ENCODE measurements at regions not wholly inside any gene's neighbourhood (a gene's known extent, or its start where the extent isn't known, plus 50 kb on each side); places are given as distances from the start of the nearest gene placed in this dataset.
"Not testable (repeated sequence)": the region's sequence is repeated elsewhere in the genome, so short reads cannot be mapped to it uniquely, and the experiment has no call there.

GRCh38 chr11:134725716-134726639 is 313.9 kb upstream of the B3GAT1 start:
- DNase-seq (ENCODE audit: low read depth) = no peak

GRCh38 chr11:134725211-134725610 is 313.2 kb upstream of the B3GAT1 start:
- DNase-seq (ENCODE audit: low read depth) = no peak

GRCh38 chr11:134724779-134725140 is 312.7 kb upstream of the B3GAT1 start:
- no peak for DNase-seq (ENCODE audit: low read depth)

DNA sequence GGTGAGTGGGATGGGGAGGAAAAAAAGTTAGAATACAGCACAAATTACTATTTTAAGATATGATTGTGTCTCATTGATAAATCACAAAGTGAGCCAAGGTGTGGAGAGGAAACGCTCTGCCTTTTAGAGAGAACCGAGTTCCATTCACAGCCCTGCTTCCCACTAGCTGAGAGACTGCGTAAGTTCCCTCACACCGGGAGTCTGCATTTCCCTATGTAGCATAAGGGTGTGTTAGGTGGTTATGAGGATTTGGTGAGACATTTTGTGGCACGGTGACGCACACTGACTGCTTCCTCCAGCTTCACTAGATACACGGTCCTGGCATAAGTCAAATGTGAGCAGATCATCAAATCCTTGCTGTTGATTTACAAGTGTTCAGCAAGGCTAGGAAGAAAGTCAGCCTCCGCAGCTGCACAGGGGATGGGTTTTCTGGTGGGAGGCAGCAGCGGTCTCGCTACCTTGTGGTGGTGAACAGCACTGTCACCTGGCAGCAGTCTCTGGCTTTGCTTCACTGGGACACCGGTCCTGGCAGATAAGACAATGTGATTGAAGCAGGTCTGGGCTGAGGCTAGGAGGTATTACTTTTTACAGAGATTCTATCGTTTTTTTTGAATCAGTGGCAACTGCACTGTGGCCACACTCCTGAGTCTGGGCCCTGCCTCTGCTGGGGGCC is 312.2 kb upstream of the B3GAT1 start:
- DNase-seq (ENCODE audit: low read depth) = no peak

GRCh38 chr11:134720691-134721070 is 308.6 kb upstream of the B3GAT1 start:
- not testable (repeated sequence) for DNase-seq (ENCODE audit: low read depth)

DNA sequence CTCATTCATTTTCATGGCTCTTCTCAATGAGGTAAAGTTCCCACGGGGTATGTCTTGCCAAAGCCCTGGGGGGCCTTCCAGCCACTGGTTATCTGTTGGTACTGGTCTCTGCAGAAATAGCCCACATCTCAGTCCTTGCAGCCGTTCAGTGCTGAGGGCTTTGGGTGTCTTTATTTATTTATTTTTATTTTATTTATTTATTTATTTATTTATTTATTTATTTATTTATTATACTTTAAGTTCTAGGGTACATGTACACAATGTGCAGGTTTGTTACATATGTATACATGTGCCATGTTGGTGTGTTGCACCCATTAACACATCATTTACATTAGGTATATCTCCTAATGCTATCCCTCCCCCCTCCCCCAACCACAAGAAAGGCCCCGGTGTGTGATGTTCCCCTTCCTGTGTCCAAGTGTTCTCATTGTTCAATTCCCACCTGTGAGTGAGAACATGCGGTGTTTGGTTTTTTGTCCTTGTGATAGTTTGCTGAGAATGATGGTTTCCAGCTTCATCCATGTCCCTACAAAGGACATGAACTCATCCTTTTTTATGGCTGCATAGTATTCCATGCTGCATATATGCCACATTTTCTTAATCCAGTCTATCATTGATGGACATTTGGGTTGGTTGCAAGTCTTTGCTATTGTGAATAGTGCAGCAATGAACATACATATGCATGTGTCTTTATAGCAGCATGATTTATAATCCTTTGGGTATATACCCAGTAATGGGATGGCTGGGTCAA is 308.1 kb upstream of the B3GAT1 start:
- not testable (repeated sequence) for DNase-seq (ENCODE audit: low read depth)

DNA sequence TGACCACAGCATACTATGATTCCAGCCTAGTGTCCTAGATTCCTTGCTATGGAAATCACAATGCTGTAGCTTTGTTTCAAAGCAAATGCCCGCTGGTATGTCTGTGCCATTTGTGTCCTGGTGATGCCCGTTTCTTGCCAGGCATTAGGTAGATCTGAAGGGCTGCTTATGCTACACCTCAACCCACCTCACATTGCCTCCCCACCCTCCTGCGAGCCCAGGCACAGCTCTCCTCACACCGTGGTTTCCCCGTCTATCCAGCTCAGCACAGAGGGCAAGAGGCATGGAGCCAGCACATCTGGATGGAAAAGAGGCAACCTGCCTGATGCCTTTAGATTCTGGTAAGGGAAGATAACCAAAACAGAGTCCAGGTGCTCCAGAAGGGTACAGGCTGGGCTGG is 307.4 kb upstream of the B3GAT1 start:
- no peak for DNase-seq (ENCODE audit: low read depth)

- no peak for DNase-seq (ENCODE audit: low read depth)
Measured at GRCh38 chr11:134716582-134716981, 304.5 kb upstream of the B3GAT1 start.

DNA sequence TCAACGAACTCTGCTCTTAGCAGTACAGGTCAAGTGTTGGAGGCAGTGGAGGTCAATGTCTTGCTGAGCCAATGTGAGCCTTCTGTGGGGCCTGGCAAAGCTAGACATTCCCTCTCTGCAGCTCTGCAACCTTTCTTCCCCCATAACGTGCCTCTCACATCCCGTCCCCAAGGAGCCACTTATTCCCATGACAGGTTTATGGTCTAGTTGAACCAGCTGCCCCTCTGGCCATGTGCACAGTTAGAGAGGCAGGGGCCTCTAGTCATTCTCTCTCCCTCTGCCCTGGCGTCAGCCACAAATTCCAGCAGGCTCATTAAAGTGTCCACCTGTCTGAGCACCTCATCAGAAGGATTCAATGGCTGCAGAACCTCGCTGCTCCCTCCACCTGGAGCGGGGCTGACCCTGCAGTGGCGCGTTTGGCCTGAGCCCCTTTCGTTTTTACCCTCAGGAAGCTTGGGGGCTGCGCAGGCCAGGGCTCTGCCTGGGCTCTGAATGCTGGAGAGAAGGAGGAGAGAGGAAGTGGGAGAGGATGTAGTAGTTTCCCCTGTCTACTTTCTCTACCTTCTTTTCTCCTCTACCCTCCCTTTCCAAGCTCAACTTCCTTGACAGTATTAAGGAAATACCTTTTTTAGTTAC is 302.1 kb upstream of the B3GAT1 start:
- no peak for DNase-seq (ENCODE audit: low read depth)

DNA sequence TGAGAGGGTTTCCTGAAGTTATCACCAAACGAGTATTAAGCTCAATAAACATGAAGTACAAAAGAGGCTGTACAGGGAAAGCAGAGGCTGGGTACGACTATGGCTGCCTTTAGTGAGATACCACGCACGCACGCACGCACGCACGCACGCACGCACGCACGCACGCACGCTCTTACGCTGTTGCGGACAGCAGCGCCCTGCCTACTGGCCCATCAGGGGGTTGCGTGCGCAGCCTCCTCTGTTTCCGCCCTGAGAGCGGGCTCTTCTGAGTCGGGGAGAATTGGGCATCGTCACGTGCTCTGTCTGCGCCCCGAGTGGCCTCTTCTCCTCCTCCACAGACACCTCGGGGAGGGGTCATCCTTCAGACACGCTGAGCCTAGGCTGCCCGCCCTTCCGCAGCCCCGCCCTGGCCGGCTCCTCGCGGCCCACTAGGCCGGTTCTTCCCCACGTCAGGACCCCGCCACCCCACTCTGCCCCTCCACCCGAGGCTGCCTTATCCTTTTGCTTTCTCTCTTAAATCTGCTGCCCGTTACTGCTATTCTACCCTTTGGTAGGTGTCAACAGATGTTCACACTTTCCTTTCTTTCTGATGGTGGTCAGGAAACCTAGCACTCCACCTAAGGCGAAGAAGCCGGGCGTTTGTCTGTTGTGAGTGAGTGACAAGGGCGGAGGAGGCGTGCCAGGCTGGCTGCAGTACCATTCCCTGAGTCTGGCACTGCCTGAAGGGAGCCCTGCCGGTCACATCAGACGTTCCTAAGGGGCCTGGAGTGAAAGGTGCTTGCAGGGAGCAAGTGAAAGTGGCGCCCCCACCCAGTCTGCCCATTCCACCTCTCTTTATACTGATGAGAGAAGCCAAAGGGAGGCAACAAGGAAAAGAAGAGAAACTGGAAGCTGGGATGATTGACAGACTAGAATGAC is 300.4 kb upstream of the B3GAT1 start:
- no peak for DNase-seq (ENCODE audit: low read depth)

GRCh38 chr11:134711588-134711987 is 299.5 kb upstream of the B3GAT1 start:
- no peak for DNase-seq (ENCODE audit: low read depth)

DNA sequence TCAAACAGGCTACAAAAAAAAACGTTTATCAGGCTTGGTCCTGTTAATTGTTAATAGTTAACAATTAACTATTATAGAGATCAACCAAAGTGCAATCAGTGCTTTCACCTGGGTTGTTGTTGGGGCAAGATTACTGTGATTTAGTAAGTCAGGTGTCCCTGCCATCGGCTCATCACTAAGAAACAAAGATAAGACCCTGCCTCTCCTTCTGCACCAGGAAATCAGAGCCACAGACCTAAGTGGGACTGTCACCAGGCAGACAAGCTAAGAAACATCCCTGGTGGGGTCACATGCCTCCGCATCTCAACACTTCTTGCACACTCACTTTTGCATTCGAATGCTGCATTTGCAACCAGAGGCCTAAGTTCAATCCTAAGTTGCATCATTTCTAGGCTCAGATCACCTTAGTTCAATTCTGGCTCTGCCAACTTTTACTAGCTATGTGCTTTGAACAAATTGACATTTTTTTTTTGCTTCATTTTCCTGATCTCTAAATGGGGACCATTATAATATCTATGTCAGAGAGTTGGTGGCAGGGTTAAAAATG is 298.9 kb upstream of the B3GAT1 start:
- no peak for DNase-seq (ENCODE audit: low read depth)

GRCh38 chr11:134705858-134706257 is 293.8 kb upstream of the B3GAT1 start:
- DNase-seq (ENCODE audit: low read depth) = no peak

GRCh38 chr11:134702827-134703226 is 290.8 kb upstream of the B3GAT1 start:
- DNase-seq (ENCODE audit: low read depth) = no peak

- DNase-seq (ENCODE audit: low read depth) = no peak
Measured at GRCh38 chr11:134701564-134702165, 289.6 kb upstream of the B3GAT1 start.

- no peak for DNase-seq (ENCODE audit: low read depth)
Measured at GRCh38 chr11:134700101-134700640, 288.1 kb upstream of the B3GAT1 start.

GRCh38 chr11:134696455-134696854 is 284.4 kb upstream of the B3GAT1 start:
- DNase-seq (ENCODE audit: low read depth) = no peak

DNA sequence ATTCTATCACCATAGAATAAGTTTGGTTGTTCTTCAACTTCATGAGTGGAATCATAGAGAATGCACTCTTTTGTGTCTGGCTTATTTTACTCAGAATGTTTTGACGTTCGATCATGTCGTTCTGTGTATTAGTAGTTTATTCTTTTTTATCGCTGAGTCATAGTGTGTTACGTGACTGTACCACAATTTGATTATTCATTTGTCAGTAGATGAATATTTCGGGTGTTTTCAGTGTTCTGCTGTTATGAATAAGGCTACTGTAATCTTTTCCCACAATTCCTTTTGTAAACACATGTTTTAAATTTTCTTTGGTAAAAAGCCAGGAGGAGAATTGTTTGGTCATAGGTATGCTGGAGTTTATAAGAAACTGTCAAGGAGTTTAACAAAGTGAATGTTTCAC is 279.9 kb upstream of the B3GAT1 start:
- DNase-seq (ENCODE audit: low read depth) = peak; percentile 73

GRCh38 chr11:134691295-134691873 is 279.3 kb upstream of the B3GAT1 start:
- DNase-seq (ENCODE audit: low read depth) = no peak

DNA sequence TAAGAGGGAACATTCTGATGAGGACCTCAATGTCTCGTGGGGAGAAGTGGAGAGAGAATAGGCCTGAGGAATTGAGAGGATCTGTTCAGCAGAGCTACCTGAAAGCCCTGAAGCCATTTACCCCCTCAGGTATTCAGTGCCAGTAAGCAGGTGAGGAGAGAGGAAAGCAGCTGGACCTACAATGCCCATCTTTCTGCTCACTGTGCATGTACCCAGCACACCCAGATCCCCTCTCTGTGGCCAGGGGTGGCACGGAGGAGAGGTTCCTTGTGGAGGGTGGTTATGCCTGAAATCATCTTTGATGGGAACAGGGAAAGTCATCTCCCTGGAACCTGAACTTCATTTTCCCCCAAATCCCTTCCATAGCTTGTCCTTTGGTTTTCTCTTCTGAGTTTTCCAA is 277.8 kb upstream of the B3GAT1 start:
- DNase-seq (ENCODE audit: low read depth) = no peak
